SK-N-SH treated with all-trans-retinoic acid at 6 μM for 48 hours (cell line): ENCODE measurements at regions not wholly inside any gene's neighbourhood (a gene's known extent, or its start where the extent isn't known, plus 50 kb on each side); places are given as distances from the start of the nearest gene placed in this dataset.

Experiments
- ATAC-seq: fragments of 200-7000 bp; cut with Tn5 transposase; 3 replicates; pipeline ENCODE4 v1.9.1; 2020; ENCODE audit warnings: mild to moderate bottlenecking, moderate library complexity
- BACH2 ChIP-seq: fragments of 250-450 bp; sonication (Bioruptor Pico); IDR thresholded peaks from 2 replicates; pipeline ENCODE4 v1.9.0; 2021; ENCODE audit warnings: mild to moderate bottlenecking, borderline replicate concordance
- CREB5 ChIP-seq: fragments of 250-450 bp; sonication (Bioruptor Pico); IDR thresholded peaks from 2 replicates; pipeline ENCODE4 v1.5.1; 2020; ENCODE audit warnings: low read depth, mild to moderate bottlenecking, moderate library complexity
- CSDC2 ChIP-seq: fragments of 250-450 bp; sonication (Bioruptor Pico); IDR thresholded peaks from 2 replicates; pipeline ENCODE4 v1.5.0; 2020; ENCODE audit warnings: mild to moderate bottlenecking, moderate library complexity
- ESRRG ChIP-seq: fragments of 250-450 bp; sonication (Bioruptor Pico); IDR thresholded peaks from 2 replicates; pipeline ENCODE4 v1.6.1; 2021; ENCODE audit warnings: mild to moderate bottlenecking
- GLIS3 ChIP-seq: fragments of 250-450 bp; sonication (Bioruptor Pico); IDR thresholded peaks from 2 replicates; pipeline ENCODE4 v1.5.0; 2020; ENCODE audit warnings: mild to moderate bottlenecking, moderate library complexity
- ISL1 ChIP-seq: fragments of 250-450 bp; sonication (Bioruptor Pico); IDR thresholded peaks from 2 replicates; pipeline ENCODE4 v2.1.2; 2022; ENCODE audit warnings: mild to moderate bottlenecking, moderate library complexity
- OSR1 ChIP-seq: fragments of 250-450 bp; sonication (Bioruptor Pico); IDR thresholded peaks from 2 replicates; pipeline ENCODE4 v1.8.0; 2022; ENCODE audit warnings: moderate library complexity, mild to moderate bottlenecking, inconsistent platforms
- POU6F1 ChIP-seq: fragments of 250-450 bp; sonication (Bioruptor Pico); IDR thresholded peaks from 2 replicates; pipeline ENCODE4 v1.8.0; 2021; ENCODE audit warnings: low read depth, mild to moderate bottlenecking, moderate library complexity, borderline replicate concordance
- RARB ChIP-seq: fragments of 250-450 bp; sonication (Bioruptor Pico); IDR thresholded peaks from 2 replicates; pipeline ENCODE4 v1.8.0; 2021; ENCODE audit warnings: mild to moderate bottlenecking, moderate library complexity
- TCF4 ChIP-seq: fragments of 250-450 bp; sonication (Bioruptor Pico); IDR thresholded peaks from 2 replicates; pipeline ENCODE4 v1.8.0; 2021; ENCODE audit warnings: mild to moderate bottlenecking, moderate library complexity, borderline replicate concordance
- TOX ChIP-seq: fragments of 250-450 bp; sonication (Bioruptor Pico); IDR thresholded peaks from 2 replicates; pipeline ENCODE4 v1.8.0; 2021; ENCODE audit warnings: mild to moderate bottlenecking, moderate library complexity, borderline replicate concordance
- TSHZ2 ChIP-seq: fragments of 250-450 bp; sonication (Bioruptor Pico); IDR thresholded peaks from 2 replicates; pipeline ENCODE4 v1.5.0; 2020; ENCODE audit warnings: mild to moderate bottlenecking, moderate library complexity
- ZFP3 ChIP-seq: fragments of 250-450 bp; sonication (Bioruptor Pico); IDR thresholded peaks from 2 replicates; pipeline ENCODE4 v1.5.0; 2020; ENCODE audit warnings: mild to moderate bottlenecking, moderate library complexity
- ZNF565 ChIP-seq: fragments of 450-650 bp; formaldehyde crosslinking; conservative IDR thresholded peaks from 2 replicates; pipeline ENCODE4 v1.5.0; 2020; ENCODE audit warnings: low read depth, mild to moderate bottlenecking, moderate library complexity
- ZNF70 ChIP-seq: fragments of 450-650 bp; formaldehyde crosslinking; IDR thresholded peaks from 2 replicates; pipeline ENCODE4 v1.5.0; 2020; ENCODE audit warnings: mild to moderate bottlenecking, moderate library complexity
- ZNF8 ChIP-seq: fragments of 450-650 bp; formaldehyde crosslinking; IDR thresholded peaks from 2 replicates; pipeline ENCODE4 v1.5.0; 2020; ENCODE audit warnings: mild to moderate bottlenecking, moderate library complexity
- TF ChIP-seq, protein P1 (sequence below): fragments of 250-450 bp; sonication (Bioruptor Pico); IDR thresholded peaks from 2 replicates; pipeline ENCODE4 v1.5.1; 2021; ENCODE audit warnings: mild to moderate bottlenecking, moderate library complexity
- TF ChIP-seq, protein P2 (sequence below): fragments of 250-450 bp; sonication (Bioruptor Pico); IDR thresholded peaks from 2 replicates; pipeline ENCODE4 v1.8.0; 2020; ENCODE audit warnings: mild to moderate bottlenecking, moderate library complexity, borderline replicate concordance

- TF ChIP-seq CREB5 (CRISPR knock-in tag): no peak
Observed at GRCh38 chr12:46663318-46663717, 162.5 kb downstream of the SLC38A4 start (continued).

DNA sequence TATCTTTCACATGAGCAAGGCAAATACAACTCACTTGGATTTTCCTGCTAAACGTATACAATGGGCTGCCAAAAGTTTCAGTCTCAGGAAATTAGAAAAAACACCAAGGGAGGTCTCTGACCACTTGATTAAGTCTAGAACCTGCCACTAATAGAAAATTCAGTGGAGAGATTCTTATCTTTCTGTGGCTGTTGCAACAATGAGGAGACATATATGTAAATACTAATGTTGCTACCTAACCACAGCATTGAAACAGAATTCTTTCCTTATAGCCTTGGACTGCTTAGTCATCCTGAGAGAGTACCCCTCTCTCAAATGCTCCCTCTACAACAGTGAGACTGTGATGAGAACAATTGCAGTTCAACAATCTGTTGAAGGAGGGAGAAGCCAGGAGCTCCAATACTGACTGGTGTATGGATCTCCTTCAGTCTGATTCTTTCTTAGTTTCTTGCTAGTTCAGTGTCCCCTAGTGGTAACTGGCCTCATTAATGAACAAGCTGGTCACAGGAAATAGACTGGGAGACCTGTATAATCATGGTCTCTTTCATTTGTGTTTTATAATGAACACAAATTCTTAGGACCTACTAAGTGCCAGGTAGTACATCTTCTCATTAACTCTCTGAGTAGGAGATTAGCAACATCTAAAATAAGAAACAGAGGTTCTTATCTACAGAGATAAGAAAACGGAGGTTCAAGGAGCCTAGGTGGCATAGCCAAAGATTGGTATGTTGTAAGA is 164.5 kb downstream of the SLC38A4 start:
- peak; percentile 77 for ATAC-seq

DNA sequence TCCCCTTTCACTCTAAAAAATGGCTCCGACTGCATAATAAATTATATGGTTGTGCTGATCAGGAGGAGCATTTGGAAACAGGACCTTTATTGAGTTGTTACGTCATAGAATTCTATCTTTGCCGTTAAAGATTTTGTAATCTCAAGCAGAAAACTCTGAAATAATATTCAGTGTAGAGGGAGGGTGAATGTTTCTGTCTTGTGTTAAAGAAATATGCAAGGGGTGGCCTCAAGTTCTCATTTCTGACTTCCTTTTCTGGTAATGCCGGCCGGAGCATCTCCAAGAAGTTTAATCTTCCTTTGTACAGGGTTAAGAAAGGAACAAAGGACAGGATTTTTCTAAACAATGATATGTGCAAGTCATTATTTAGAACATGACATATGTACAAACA is 165.1 kb downstream of the SLC38A4 start:
- TF ChIP-seq, protein P1, sequence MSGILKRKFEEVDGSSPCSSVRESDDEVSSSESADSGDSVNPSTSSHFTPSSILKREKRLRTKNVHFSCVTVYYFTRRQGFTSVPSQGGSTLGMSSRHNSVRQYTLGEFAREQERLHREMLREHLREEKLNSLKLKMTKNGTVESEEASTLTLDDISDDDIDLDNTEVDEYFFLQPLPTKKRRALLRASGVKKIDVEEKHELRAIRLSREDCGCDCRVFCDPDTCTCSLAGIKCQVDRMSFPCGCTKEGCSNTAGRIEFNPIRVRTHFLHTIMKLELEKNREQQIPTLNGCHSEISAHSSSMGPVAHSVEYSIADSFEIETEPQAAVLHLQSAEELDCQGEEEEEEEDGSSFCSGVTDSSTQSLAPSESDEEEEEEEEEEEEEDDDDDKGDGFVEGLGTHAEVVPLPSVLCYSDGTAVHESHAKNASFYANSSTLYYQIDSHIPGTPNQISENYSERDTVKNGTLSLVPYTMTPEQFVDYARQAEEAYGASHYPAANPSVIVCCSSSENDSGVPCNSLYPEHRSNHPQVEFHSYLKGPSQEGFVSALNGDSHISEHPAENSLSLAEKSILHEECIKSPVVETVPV (CRISPR knock-in tag): no peak
- TF ChIP-seq ZNF70 (CRISPR knock-in tag) (no peak), POU6F1 (no peak), ZFP3 (CRISPR knock-in tag) (no peak), ESRRG (CRISPR knock-in tag) (no peak), RARB (CRISPR knock-in tag) (no peak), TSHZ2 (CRISPR knock-in tag) (no peak), CSDC2 (CRISPR knock-in tag) (no peak), TCF4 (CRISPR knock-in tag) (no peak), BACH2 (CRISPR knock-in tag) (no peak), ZNF565 (CRISPR knock-in tag) (no peak), ZNF8 (CRISPR knock-in tag) (no peak)
- TF ChIP-seq, protein P2, sequence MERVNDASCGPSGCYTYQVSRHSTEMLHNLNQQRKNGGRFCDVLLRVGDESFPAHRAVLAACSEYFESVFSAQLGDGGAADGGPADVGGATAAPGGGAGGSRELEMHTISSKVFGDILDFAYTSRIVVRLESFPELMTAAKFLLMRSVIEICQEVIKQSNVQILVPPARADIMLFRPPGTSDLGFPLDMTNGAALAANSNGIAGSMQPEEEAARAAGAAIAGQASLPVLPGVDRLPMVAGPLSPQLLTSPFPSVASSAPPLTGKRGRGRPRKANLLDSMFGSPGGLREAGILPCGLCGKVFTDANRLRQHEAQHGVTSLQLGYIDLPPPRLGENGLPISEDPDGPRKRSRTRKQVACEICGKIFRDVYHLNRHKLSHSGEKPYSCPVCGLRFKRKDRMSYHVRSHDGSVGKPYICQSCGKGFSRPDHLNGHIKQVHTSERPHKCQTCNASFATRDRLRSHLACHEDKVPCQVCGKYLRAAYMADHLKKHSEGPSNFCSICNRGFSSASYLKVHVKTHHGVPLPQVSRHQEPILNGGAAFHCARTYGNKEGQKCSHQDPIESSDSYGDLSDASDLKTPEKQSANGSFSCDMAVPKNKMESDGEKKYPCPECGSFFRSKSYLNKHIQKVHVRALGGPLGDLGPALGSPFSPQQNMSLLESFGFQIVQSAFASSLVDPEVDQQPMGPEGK (CRISPR knock-in tag): no peak
- ATAC-seq: peak; percentile 3; the same call in 2 of the 3 replicates

More for the DNA sequence above, 164.5 kb downstream of the SLC38A4 start:
- TF ChIP-seq CSDC2 (CRISPR knock-in tag) (no peak), CREB5 (CRISPR knock-in tag) (no peak), ZNF8 (CRISPR knock-in tag) (no peak), TOX (CRISPR knock-in tag) (no peak), GLIS3 (CRISPR knock-in tag) (no peak), ISL1 (CRISPR knock-in tag) (no peak), OSR1 (CRISPR knock-in tag) (no peak), RARB (CRISPR knock-in tag) (no peak), POU6F1 (no peak), BACH2 (CRISPR knock-in tag) (no peak)
- TF ChIP-seq, protein P1 (CRISPR knock-in tag): no peak
- TF ChIP-seq, all 23 proteins: peak for 0
